GM19324 (cell line): ENCODE measurements at regions not wholly inside any gene's neighbourhood (a gene's known extent, or its start where the extent isn't known, plus 50 kb on each side); places are given as distances from the start of the nearest gene placed in this dataset.

Experiments used
- ATAC-seq: cut with Tn5 transposase; IDR thresholded peaks from one replicate; pipeline ENCODE4 v1.9.1; 2021; ENCODE audit warnings: mild to moderate bottlenecking, moderate library complexity; ENCODE audit not compliant: unreplicated experiment, low FRiP score

GRCh38 chr2:65868177-65868576 lies 435.8 kb upstream of the SPRED2 start:
- ATAC-seq = no peak

GRCh38 chr2:65867446-65867845 lies 435.0 kb upstream of the SPRED2 start:
- ATAC-seq = no peak

- no peak for ATAC-seq
Observed at GRCh38 chr2:65866148-65866547, 433.7 kb upstream of the SPRED2 start.

- no peak for ATAC-seq
Observed at GRCh38 chr2:65864619-65865018, 432.2 kb upstream of the SPRED2 start.

GRCh38 chr2:65863713-65864112 lies 431.3 kb upstream of the SPRED2 start:
- no peak for ATAC-seq

GRCh38 chr2:65856928-65857327 lies 424.5 kb upstream of the SPRED2 start:
- ATAC-seq = no peak

- ATAC-seq = no peak
Observed at GRCh38 chr2:65856423-65856822, 424.0 kb upstream of the SPRED2 start.

- ATAC-seq = no peak
Observed at GRCh38 chr2:65850695-65851094, 418.3 kb upstream of the SPRED2 start.

- ATAC-seq = no peak
Observed at GRCh38 chr2:65846989-65847678, 414.7 kb upstream of the SPRED2 start.

GRCh38 chr2:65845442-65846182 lies 413.2 kb upstream of the SPRED2 start:
- no peak for ATAC-seq

GRCh38 chr2:65842104-65842503 lies 409.7 kb upstream of the SPRED2 start:
- no peak for ATAC-seq

GRCh38 chr2:65835975-65836549 lies 403.7 kb upstream of the SPRED2 start:
- no peak for ATAC-seq

GRCh38 chr2:65834771-65835475 lies 402.5 kb upstream of the SPRED2 start:
- ATAC-seq = no peak

- no peak for ATAC-seq
Observed at GRCh38 chr2:65834062-65834461, 401.7 kb upstream of the SPRED2 start.

GRCh38 chr2:65831509-65831908 lies 399.1 kb upstream of the SPRED2 start:
- no peak for ATAC-seq

- no peak for ATAC-seq
Observed at GRCh38 chr2:65826567-65826966, 394.2 kb upstream of the SPRED2 start.

- ATAC-seq = no peak
Observed at GRCh38 chr2:65823511-65823910, 391.1 kb upstream of the SPRED2 start.

- ATAC-seq = no peak
Observed at GRCh38 chr2:65820454-65820853, 388.1 kb upstream of the SPRED2 start.

- no peak for ATAC-seq
Observed at GRCh38 chr2:65819963-65820362, 387.6 kb upstream of the SPRED2 start.

- no peak for ATAC-seq
Observed at GRCh38 chr2:65818873-65819451, 386.6 kb upstream of the SPRED2 start.

- ATAC-seq = no peak
Observed at GRCh38 chr2:65813631-65814173, 381.3 kb upstream of the SPRED2 start.
